Sigmoid colon (tissue), 4 donors: ENCODE measurements at regions not wholly inside any gene's neighbourhood (a gene's known extent, or its start where the extent isn't known, plus 50 kb on each side); places are given as distances from the start of the nearest gene placed in this dataset.

Experiments used
- EP300 ChIP-seq, 4 donors: sonication (generic); formaldehyde crosslinking; IDR thresholded peaks; one replicate each; pipeline ENCODE4 v1.6.1; 2017; ENCODE audit warnings: antibody characterized with exemption in 4 of 4
- POLR2A ChIP-seq, 2 donors: fragments of 450-650 bp; IDR thresholded peaks; one replicate each; pipeline ENCODE4 v1.6.1; 2016; ENCODE audit warnings: antibody characterized with exemption in 2 of 2, mild to moderate bottlenecking in 2 of 2, moderate library complexity in 2 of 2
- POLR2AphosphoS5 ChIP-seq, 4 donors: sonication (generic); formaldehyde crosslinking; IDR thresholded peaks; one replicate each; pipeline ENCODE4 v1.6.1; 2017; ENCODE audit warnings: antibody characterized with exemption in 4 of 4
- TF ChIP-seq, protein P1 (sequence below), 4 experiments: fragments of 450-650 bp in 3 of 4; fragments of 200-600 bp in 1 of 4; IDR thresholded peaks; one replicate each; pipeline ENCODE4 v1.5.1; 2016 to 2019; ENCODE audit warnings: antibody characterized with exemption in 4 of 4, mild to moderate bottlenecking in 3 of 4, moderate library complexity in 2 of 4

DNA sequence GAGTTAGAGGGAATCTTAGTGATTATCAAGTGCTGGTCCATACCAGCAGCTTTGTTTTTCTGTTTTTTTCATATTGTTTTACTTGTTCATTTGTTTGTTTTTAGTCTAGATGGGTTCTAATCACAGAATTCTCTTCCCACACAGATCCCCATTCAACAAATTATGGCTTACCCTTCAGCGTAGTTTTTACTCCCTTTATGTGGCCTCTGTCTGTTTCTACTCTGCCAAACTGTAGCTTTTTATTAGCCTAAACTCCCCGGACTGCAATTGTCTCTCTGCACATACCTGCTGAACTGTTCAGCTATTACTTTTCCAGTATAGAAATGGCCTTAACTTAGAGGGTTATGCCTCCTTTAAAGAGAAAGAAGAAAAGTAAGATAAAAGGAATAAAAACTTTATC, 348.5 kb downstream of the TGFB2 start:
- TF ChIP-seq EP300 (IDR thresholded peaks at IDR 0.05) (no peak), POLR2A (IDR thresholded peaks at IDR 0.05) (no peak), POLR2AphosphoS5 (IDR thresholded peaks at IDR 0.05) (no peak)
- TF ChIP-seq, protein P1, sequence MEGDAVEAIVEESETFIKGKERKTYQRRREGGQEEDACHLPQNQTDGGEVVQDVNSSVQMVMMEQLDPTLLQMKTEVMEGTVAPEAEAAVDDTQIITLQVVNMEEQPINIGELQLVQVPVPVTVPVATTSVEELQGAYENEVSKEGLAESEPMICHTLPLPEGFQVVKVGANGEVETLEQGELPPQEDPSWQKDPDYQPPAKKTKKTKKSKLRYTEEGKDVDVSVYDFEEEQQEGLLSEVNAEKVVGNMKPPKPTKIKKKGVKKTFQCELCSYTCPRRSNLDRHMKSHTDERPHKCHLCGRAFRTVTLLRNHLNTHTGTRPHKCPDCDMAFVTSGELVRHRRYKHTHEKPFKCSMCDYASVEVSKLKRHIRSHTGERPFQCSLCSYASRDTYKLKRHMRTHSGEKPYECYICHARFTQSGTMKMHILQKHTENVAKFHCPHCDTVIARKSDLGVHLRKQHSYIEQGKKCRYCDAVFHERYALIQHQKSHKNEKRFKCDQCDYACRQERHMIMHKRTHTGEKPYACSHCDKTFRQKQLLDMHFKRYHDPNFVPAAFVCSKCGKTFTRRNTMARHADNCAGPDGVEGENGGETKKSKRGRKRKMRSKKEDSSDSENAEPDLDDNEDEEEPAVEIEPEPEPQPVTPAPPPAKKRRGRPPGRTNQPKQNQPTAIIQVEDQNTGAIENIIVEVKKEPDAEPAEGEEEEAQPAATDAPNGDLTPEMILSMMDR (IDR thresholded peaks at IDR 0.05), result no peak
